BE2C (cell line): ENCODE measurements at regions not wholly inside any gene's neighbourhood (a gene's known extent, or its start where the extent isn't known, plus 50 kb on each side); places are given as distances from the start of the nearest gene placed in this dataset.
"Not testable (repeated sequence)": the region's sequence is repeated elsewhere in the genome, so short reads cannot be mapped to it uniquely, and the experiment has no call there.

Source experiments
- DNase-seq: peaks from one replicate; pipeline ENCODE4 v3.0.0-alpha.2; 2020
- H3K27me3 ChIP-seq: fragments of 250-450 bp; sonication (Bioruptor Pico); 2 replicates; pipeline ENCODE4 v1.5.1; 2020; ENCODE audit warnings: mild to moderate bottlenecking
- H3K36me3 ChIP-seq: fragments of 250-450 bp; sonication (Bioruptor Pico); 2 replicates; pipeline ENCODE4 v1.5.1; 2020; ENCODE audit warnings: mild to moderate bottlenecking
- H3K4me1 ChIP-seq: fragments of 250-450 bp; sonication (Bioruptor Pico); 2 replicates; pipeline ENCODE4 v1.5.1; 2020
- H3K4me3 ChIP-seq: 2 replicates; pipeline ENCODE4 v1.5.1; 2011; ENCODE audit warnings: low read depth, low read length
- H3K9me3 ChIP-seq: fragments of 250-450 bp; sonication (Bioruptor Pico); 2 replicates; pipeline ENCODE4 v1.5.1; 2020
- CTCF ChIP-seq: IDR thresholded peaks from 2 replicates; pipeline ENCODE4 v1.5.1; 2012; ENCODE audit warnings: mild to moderate bottlenecking, low read depth, low read length

DNA sequence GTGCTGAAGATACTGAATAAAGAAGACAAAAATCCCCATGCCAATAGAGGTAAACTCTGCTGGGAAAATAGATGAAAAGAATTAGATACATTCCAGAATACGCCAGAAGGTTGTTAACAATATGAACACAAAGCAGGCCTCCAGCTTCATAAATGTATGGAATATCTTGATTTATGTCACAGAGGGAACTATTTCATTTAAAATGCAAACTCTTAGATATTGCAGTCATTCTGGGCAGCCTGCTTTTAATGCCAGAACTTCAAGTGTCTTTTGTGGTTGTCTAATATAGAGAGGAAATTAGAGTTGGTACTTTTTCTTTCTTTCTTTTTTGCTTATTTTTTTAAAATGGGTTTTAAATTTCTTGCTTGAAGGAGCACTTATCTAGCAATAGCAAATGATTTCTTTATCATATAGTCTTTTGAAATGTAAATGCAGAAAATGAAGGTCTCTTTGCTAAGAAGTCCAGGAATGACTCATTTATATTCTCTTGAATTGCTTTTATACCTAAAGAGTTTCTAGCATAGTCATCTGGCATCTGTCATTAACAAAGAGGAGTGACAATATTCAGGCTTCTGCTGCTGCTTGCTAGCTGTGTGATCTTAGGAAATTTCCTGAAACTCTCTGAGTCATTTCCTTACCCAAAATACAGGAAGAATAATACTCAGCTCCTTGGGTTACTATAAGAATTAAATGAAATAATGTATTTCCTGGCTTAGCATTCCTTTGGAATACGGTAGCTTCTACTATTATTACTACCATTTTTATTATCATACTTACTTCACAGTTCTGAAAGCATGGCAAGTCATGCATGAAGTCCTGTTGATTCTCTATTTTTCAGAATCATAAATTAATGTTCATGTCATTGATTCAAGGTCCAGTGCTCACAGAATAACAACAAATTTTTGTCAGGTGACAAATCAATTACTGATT, 527.6 kb downstream of the DIPK2A start:
- no peak for TF ChIP-seq CTCF
- no peaks in the 10 kb centered on the region for H3K4me1 ChIP-seq
- no peak for DNase-seq

DNA sequence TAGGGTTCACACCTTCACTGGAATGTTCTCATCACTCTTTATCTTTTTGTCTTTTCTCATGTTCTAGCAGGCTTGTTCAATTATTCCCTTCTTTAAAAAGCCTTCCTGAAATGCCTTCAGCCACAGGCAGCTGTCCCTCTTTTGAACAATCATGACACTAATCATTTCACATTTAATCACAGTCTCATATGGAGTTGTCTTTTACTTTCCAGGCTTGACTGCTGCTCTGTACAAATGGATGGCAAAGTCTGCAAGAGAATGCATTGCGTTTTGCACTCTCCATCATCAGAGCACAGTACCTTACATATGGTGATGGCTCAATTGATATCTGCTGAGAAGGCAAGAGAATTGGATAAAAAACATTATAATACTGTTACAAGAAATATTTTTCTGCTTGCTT, 529.8 kb downstream of the DIPK2A start:
- Histone ChIP-seq H3K27me3 (no peaks in the 10 kb centered on the region), H3K36me3 (no peaks in the 10 kb centered on the region), H3K4me1 (no peaks in the 10 kb centered on the region), H3K4me3 (no peak overlapping the region), H3K9me3 (no peaks in the 10 kb centered on the region)
- no peak for DNase-seq
- no peak for TF ChIP-seq CTCF

More for the DNA sequence above, 527.6 kb downstream of the DIPK2A start:
- Histone ChIP-seq H3K27me3 (no peaks in the 10 kb centered on the region), H3K4me3 (no peak overlapping the region), H3K36me3 (no peaks in the 10 kb centered on the region), H3K9me3 (no peaks in the 10 kb centered on the region)

GRCh38 chr3:144502402-144502801, 530.8 kb downstream of the DIPK2A start:
- DNase-seq: no peak
- Histone ChIP-seq H3K9me3 (no peaks in the 10 kb centered on the region), H3K27me3 (no peaks in the 10 kb centered on the region), H3K4me3 (no peak overlapping the region), H3K36me3 (no peaks in the 10 kb centered on the region), H3K4me1 (no peaks in the 10 kb centered on the region)
- no peak for TF ChIP-seq CTCF

DNA sequence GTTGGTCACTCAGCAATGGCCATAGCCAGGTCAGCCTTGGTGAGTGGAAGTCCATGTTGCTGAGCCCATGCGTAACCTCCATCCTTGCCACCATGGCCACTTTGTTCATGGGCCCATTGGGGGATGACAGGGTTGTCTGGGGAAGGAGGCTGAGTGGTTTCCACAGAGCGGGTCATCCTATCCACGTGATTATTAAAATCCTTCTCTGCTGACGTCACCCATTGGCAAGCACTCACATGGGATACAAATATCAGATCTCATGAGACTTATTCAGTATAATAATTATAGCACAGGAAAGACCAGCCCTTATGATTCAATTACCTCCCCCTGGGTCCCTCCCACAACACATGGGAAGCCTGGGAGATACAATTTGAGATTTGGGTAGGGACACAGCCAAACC, 534.8 kb downstream of the DIPK2A start:
- not testable (repeated sequence) for H3K9me3 ChIP-seq, H3K4me1 ChIP-seq, H3K27me3 ChIP-seq, H3K36me3 ChIP-seq, H3K4me3 ChIP-seq, DNase-seq

DNA sequence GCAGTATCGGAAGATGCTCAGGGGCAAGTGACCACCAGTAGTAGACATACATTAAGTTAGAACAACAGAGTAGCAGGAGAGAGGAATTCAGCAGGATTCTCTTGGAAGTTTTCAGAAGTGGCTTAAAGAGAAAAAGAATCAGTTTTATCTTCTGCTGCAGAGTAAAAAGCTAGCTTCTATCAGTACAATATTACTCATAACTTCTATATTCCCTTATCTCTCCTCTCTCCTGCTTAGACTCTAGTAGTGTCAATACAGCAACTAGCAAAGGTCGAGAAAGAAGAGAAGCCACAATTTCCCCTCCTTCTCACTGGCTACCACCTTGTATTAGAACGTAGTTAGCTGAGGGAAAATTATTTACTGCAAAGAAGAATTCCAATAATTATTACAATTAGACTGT, 539.7 kb downstream of the DIPK2A start:
- H3K4me1 ChIP-seq: no peaks in the 10 kb centered on the region
- H3K36me3 ChIP-seq: no peaks in the 10 kb centered on the region
- H3K4me3 ChIP-seq: no peak overlapping the region
- H3K27me3 ChIP-seq: no peaks in the 10 kb centered on the region
- no peak for DNase-seq
- H3K9me3 ChIP-seq: no peaks in the 10 kb centered on the region
- no peak for TF ChIP-seq CTCF

- H3K9me3 ChIP-seq: no peaks in the 10 kb centered on the region
- DNase-seq: no peak
- TF ChIP-seq CTCF: no peak
- no peaks in the 10 kb centered on the region for H3K36me3 ChIP-seq
- no peaks in the 10 kb centered on the region for H3K27me3 ChIP-seq
- H3K4me3 ChIP-seq: no peak overlapping the region
- no peaks in the 10 kb centered on the region for H3K4me1 ChIP-seq
These were observed 544.4 kb downstream of the DIPK2A start for GRCh38 chr3:144516026-144516425.
